ENCODE measurements at regions not wholly inside any gene's neighbourhood (a gene's known extent, or its start where the extent isn't known, plus 50 kb on each side); places are given as distances from the start of the nearest gene placed in this dataset.

GRCh38 chr20:60812561-60812960 is 439.5 kb upstream of the CDH4 start:
- TF ChIP-seq REST (IDR thresholded peaks at IDR 0.05; ENCODE audit: insufficient replicate concordance, low read depth) (no peak), CTCF (IDR thresholded peaks at IDR 0.05; ENCODE audit: insufficient read depth, low read length) (no peak)

All from HL-60 (cell line).